Mesenchymal stem cell (in vitro differentiated cells and primary cell): ENCODE measurements at regions not wholly inside any gene's neighbourhood (a gene's known extent, or its start where the extent isn't known, plus 50 kb on each side); places are given as distances from the start of the nearest gene placed in this dataset.

Experiments
- DNase-seq: peaks from one replicate; pipeline ENCODE4 v3.0.0-alpha.2; 2013
- H2AFZ ChIP-seq: one replicate; pipeline ENCODE4 v1.6.1; 2013; ENCODE audit warnings: low read depth, mild to moderate bottlenecking, control low read depth, inconsistent platforms, low read length, moderate library complexity
- H2AK5ac ChIP-seq: 2 replicates; pipeline ENCODE4 v1.6.1; 2013; ENCODE audit warnings: low read length, moderate library complexity, mild to moderate bottlenecking, inconsistent platforms; ENCODE audit not compliant: severe bottlenecking
- H2BK120ac ChIP-seq: one replicate; pipeline ENCODE4 v1.6.1; 2013; ENCODE audit warnings: low read depth, mild to moderate bottlenecking, inconsistent platforms, low read length, moderate library complexity
- H2BK12ac ChIP-seq, 2 experiments: one replicate each; pipeline ENCODE4 v1.6.1; 2013; ENCODE audit warnings: inconsistent platforms in 2 of 2, low read length in 2 of 2, mild to moderate bottlenecking in 2 of 2, moderate library complexity in 2 of 2, control low read depth in 1 of 2
- H2BK15ac ChIP-seq: one replicate; pipeline ENCODE4 v1.6.1; 2013; ENCODE audit warnings: mild to moderate bottlenecking, low read depth, inconsistent platforms; ENCODE audit not compliant: poor library complexity, severe bottlenecking
- H2BK5ac ChIP-seq: 2 replicates; pipeline ENCODE4 v1.6.1; 2013; ENCODE audit warnings: low read depth, mild to moderate bottlenecking, low read length, control low read depth, inconsistent platforms; ENCODE audit not compliant: poor library complexity, severe bottlenecking
- H3K14ac ChIP-seq, 2 experiments: one replicate each; pipeline ENCODE4 v1.6.1; 2013; ENCODE audit warnings: inconsistent platforms in 2 of 2, low read length in 2 of 2, control low read depth in 1 of 2, mild to moderate bottlenecking in 1 of 2, moderate library complexity in 1 of 2
- H3K18ac ChIP-seq, 2 experiments: one replicate each; pipeline ENCODE4 v1.6.1; 2013; ENCODE audit warnings: inconsistent platforms in 2 of 2, low read length in 2 of 2, control low read depth in 1 of 2, low read depth in 1 of 2, mild to moderate bottlenecking in 1 of 2
- H3K23ac ChIP-seq, 2 experiments: one replicate each; pipeline ENCODE4 v1.6.1; 2013; ENCODE audit warnings: inconsistent platforms in 2 of 2, low read length in 2 of 2, mild to moderate bottlenecking in 2 of 2, moderate library complexity in 2 of 2, control low read depth in 1 of 2
- H3K27ac ChIP-seq: 2 replicates; pipeline ENCODE4 v1.5.1; 2013; ENCODE audit warnings: mild to moderate bottlenecking, moderate library complexity, low read length, control low read depth, inconsistent platforms; ENCODE audit not compliant: poor library complexity, severe bottlenecking
- H3K27me3 ChIP-seq, 2 experiments: 2 replicates each; pipeline versions ENCODE4 v1.6.1 to v1.7.0; 2013; ENCODE audit warnings: low read length in 2 of 2, mild to moderate bottlenecking in 2 of 2, moderate library complexity in 2 of 2, control low read depth in 1 of 2, inconsistent platforms in 1 of 2; ENCODE audit not compliant: control insufficient read depth in 1 of 2, insufficient read depth in 1 of 2
- H3K36me3 ChIP-seq, 2 experiments: 2 replicates each; pipeline versions ENCODE4 v1.6.1 to v1.7.0; 2013; ENCODE audit warnings: low read length in 2 of 2, control low read depth in 1 of 2, inconsistent platforms in 1 of 2, low read depth in 1 of 2, mild to moderate bottlenecking in 1 of 2; ENCODE audit not compliant: insufficient read depth in 2 of 2, control insufficient read depth in 1 of 2
- H3K4ac ChIP-seq, 2 experiments: one replicate each; pipeline ENCODE4 v1.6.1; 2013; ENCODE audit warnings: inconsistent platforms in 2 of 2, low read length in 2 of 2, mild to moderate bottlenecking in 2 of 2, moderate library complexity in 2 of 2, control low read depth in 1 of 2, low read depth in 1 of 2
- H3K4me1 ChIP-seq: 2 replicates; pipeline ENCODE4 v1.6.1; 2013; ENCODE audit warnings: low read depth, low read length, control low read depth; ENCODE audit not compliant: control insufficient read depth, insufficient read depth
- H3K4me2 ChIP-seq: 2 replicates; pipeline ENCODE4 v1.6.1; 2013; ENCODE audit warnings: low read length, mild to moderate bottlenecking, inconsistent platforms; ENCODE audit not compliant: poor library complexity, severe bottlenecking
- H3K4me3 ChIP-seq, 2 experiments: 2 replicates each; pipeline versions ENCODE4 v1.5.1 to v1.7.0; 2013; ENCODE audit warnings: low read length in 2 of 2, mild to moderate bottlenecking in 2 of 2, control low read depth in 1 of 2, low read depth in 1 of 2; ENCODE audit not compliant: insufficient read depth in 1 of 2
- H3K79me1 ChIP-seq: replicated peaks from 2 replicates; pipeline ENCODE4 v1.6.1; 2013; ENCODE audit warnings: mild to moderate bottlenecking, control low read depth, low read length, inconsistent platforms; ENCODE audit not compliant: poor library complexity, severe bottlenecking
- H3K9ac ChIP-seq: 2 replicates; pipeline ENCODE4 v1.7.0; 2013; ENCODE audit warnings: mild to moderate bottlenecking, low read length, moderate library complexity
- H3K9me3 ChIP-seq: 2 replicates; pipeline ENCODE4 v1.7.0; 2013; ENCODE audit warnings: mild to moderate bottlenecking, low read length; ENCODE audit not compliant: control insufficient read depth
- H4K8ac ChIP-seq: one replicate; pipeline ENCODE4 v1.6.1; 2013; ENCODE audit warnings: inconsistent platforms, mild to moderate bottlenecking, low read length, moderate library complexity
- H4K91ac ChIP-seq: one replicate; pipeline ENCODE4 v1.6.1; 2013; ENCODE audit warnings: mild to moderate bottlenecking, low read length, inconsistent platforms
- WGBS: methylation state at CpG from one replicate; pipeline ENCODE4 v1.1.7; 2013; ENCODE audit warnings: mixed read lengths; 5-methylcytosine and 5-hydroxymethylcytosine counted together

DNA sequence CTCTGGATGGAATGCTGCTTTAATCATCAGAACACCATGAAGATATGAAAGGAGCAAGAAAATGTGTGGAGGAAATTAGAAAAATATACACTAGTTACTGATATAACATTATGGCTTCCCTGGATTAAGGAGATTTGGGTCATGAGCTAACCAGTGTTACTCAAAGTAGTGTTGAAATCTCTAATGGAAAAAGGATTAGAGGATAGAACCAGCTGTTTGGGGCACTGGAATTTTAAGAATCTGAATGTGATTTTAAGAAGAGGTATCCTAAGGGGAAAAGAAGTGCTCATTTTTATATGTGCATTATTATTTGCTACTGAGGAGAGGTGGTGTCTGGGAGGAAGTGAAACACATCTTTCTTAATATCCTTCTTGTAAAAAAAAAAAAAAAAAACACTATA lies 164.1 kb upstream of the PPARGC1A start:
- Histone ChIP-seq H2AFZ (no peak overlapping the region), H3K79me1 (no peaks in the 10 kb centered on the region), H3K27ac (no peak overlapping the region), H2AK5ac (no peak overlapping the region), H3K4me3 (no peak overlapping the region), H3K14ac (no peak overlapping the region), H3K9me3 (no peaks in the 10 kb centered on the region), H4K8ac (no peak overlapping the region), H3K23ac (no peak overlapping the region), H2BK120ac (no peak overlapping the region), H2BK5ac (no peak overlapping the region), H4K91ac (no peak overlapping the region), H3K9ac (no peak overlapping the region), H3K4me1 (no peaks in the 10 kb centered on the region), H3K36me3 (no peaks in the 10 kb centered on the region), H3K4ac (no peak overlapping the region), H3K27me3 (no peaks in the 10 kb centered on the region), H3K18ac (no peak overlapping the region), H2BK15ac (no peak overlapping the region), H3K4me2 (no peak overlapping the region), H2BK12ac (no peak overlapping the region)
- DNase-seq, result peak; percentile 41

DNA sequence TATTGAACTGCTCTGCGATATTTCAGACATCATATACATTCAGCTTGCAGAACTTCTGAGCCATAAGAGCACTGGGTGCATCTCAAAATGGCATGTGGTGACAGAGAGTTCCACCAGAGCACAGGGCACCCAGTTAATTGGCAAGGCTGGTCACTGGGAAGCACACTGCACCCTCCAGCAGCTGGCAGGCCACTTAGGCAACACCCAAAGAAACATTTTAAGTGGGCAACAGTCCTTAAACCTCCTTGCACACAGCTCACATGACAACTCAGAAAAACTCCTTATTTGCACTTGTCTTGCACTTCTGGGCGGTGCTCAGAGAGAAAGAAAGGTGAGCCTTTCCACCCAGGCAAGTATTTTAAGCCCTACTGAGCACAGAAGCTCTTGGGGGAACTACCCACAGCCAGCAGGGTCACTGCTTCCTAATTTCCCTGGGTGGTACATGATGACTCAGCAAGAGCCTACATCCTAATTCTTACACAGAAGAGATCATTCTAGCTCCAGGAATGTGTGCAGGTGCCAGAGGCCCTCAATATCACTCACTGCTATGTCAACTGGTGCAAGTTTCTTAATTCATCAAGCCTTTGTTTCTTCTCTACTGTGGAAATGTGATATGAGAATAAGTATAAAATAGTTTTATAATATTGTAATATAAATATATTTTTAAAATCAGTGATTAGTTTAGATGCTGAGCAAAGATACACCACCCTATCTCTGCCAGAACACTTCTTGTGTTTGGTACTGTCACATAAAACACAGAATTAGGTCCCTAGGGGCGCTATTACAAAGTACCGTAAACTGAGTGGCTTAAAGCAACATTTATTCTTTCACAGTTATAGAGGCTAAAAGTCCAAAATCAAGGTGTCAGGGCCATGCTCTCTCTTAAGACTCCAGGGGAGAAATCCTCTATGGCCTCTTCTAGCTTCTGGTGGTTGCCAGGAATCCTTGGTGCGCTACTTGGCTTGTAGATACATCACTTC lies 155.1 kb upstream of the PPARGC1A start:
- H3K9ac ChIP-seq, result no peak overlapping the region
- peak overlapping the region in 1 of 2 experiments; percentile 23 for H2BK12ac ChIP-seq
- no peak overlapping the region for H3K4ac ChIP-seq
- H2AFZ ChIP-seq, result peak overlapping the region; percentile 64
- no peak for DNase-seq
- no peak overlapping the region for H2BK5ac ChIP-seq
- no peak overlapping the region for H4K91ac ChIP-seq
- H3K79me1 ChIP-seq, result no peaks in the 10 kb centered on the region
- H3K4me1 ChIP-seq, result peaks cover 2% of the 10 kb centered on the region
- H3K14ac ChIP-seq, result peak overlapping the region in 1 of 2 experiments; percentile 38
- no peak overlapping the region for H3K27ac ChIP-seq
- no peak overlapping the region for H3K18ac ChIP-seq
- no peaks in the 10 kb centered on the region for H3K36me3 ChIP-seq
- H3K4me2 ChIP-seq, result no peak overlapping the region
- H4K8ac ChIP-seq, result no peak overlapping the region
- no peak overlapping the region for H2BK15ac ChIP-seq
- no peak overlapping the region for H3K23ac ChIP-seq
- H3K9me3 ChIP-seq, result no peaks in the 10 kb centered on the region
- 90% methylated on average over 5 of the region's 5 CpGs for WGBS
- no peak overlapping the region for H2AK5ac ChIP-seq
- H2BK120ac ChIP-seq, result peak overlapping the region; percentile 23
- no peaks in the 10 kb centered on the region for H3K27me3 ChIP-seq
- no peak overlapping the region for H3K4me3 ChIP-seq

DNA sequence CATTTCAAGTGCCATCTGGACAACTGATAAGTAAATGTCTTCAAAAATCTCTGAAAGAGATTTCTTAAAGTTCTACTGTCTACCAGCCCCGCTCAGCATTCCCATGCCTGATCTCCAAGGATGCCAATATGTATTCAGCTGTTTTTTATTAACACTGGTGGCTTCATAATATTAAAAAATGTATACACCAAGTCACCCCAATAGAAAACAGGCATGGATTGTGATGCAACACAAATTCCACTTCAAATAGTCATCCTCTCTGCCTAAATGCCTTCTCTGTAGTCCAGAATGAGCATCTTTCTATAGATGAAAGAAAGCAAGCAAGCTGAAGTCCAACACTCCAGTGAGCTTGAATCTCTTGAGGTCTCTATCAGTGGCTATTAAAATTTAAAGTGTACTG lies 152.2 kb upstream of the PPARGC1A start:
- Histone ChIP-seq H3K27me3 (no peaks in the 10 kb centered on the region), H3K9ac (no peak overlapping the region), H2AK5ac (no peak overlapping the region), H3K27ac (no peak overlapping the region), H3K4me2 (no peak overlapping the region), H3K36me3 (no peaks in the 10 kb centered on the region), H3K4me1 (peaks cover 2% of the 10 kb centered on the region), H3K9me3 (no peaks in the 10 kb centered on the region), H2AFZ (no peak overlapping the region), H2BK15ac (no peak overlapping the region), H3K18ac (no peak overlapping the region), H4K91ac (no peak overlapping the region), H3K14ac (no peak overlapping the region), H2BK12ac (no peak overlapping the region), H3K4me3 (no peak overlapping the region), H3K23ac (no peak overlapping the region), H2BK120ac (no peak overlapping the region), H3K79me1 (no peaks in the 10 kb centered on the region), H2BK5ac (no peak overlapping the region), H4K8ac (no peak overlapping the region), H3K4ac (no peak overlapping the region)
- WGBS, result no CpG with 5 or more reads among the region's 1 CpG
- DNase-seq, result peak; percentile 81

DNA sequence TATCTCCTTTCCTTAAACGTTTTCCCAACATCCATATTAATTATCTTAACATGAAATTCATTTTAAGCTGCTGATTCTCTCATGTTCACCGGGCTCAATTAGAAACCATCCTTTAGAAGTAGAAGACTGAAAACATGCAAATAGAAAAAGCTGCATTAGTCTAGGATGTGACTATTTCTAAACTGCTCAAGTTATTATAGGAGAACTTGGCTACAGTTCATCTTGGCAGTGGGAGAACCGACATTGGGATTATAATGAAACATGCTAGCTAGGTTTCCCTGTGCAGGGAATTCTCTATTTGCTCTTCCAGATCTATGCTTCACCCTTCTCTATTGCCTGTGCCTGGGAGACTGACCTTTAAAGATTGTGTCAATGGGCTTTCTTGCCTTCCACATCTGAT lies 151.0 kb upstream of the PPARGC1A start:
- Histone ChIP-seq H3K9me3 (no peaks in the 10 kb centered on the region), H4K91ac (no peak overlapping the region), H4K8ac (no peak overlapping the region), H2BK12ac (peak overlapping the region in 1 of 2 experiments; percentile 46), H3K4me2 (no peak overlapping the region), H3K18ac (no peak overlapping the region), H2BK15ac (no peak overlapping the region), H3K4me1 (peaks cover 2% of the 10 kb centered on the region), H3K4ac (no peak overlapping the region), H3K27ac (no peak overlapping the region), H3K4me3 (no peak overlapping the region), H2AFZ (no peak overlapping the region), H2BK5ac (no peak overlapping the region), H3K79me1 (no peaks in the 10 kb centered on the region), H3K27me3 (no peaks in the 10 kb centered on the region), H3K14ac (no peak overlapping the region), H3K36me3 (no peaks in the 10 kb centered on the region), H2BK120ac (no peak overlapping the region), H3K23ac (no peak overlapping the region), H2AK5ac (no peak overlapping the region), H3K9ac (no peak overlapping the region)
- 81% methylated on average over 2 of the region's 3 CpGs for WGBS
- DNase-seq, result no peak
